ENCODE measurements at regions not wholly inside any gene's neighbourhood (a gene's known extent, or its start where the extent isn't known, plus 50 kb on each side); places are given as distances from the start of the nearest gene placed in this dataset.

- no peak for TF ChIP-seq ZSCAN30 (tag by site-specific recombination; IDR thresholded peaks at IDR 0.05)
- no peak for TF ChIP-seq GLIS1 (tag by site-specific recombination; IDR thresholded peaks at IDR 0.05)
- no peak for TF ChIP-seq ZNF202 (tag by site-specific recombination; IDR thresholded peaks at IDR 0.05; ENCODE audit: borderline replicate concordance)
- TF ChIP-seq ZNF10 (tag by site-specific recombination; IDR thresholded peaks at IDR 0.05): no peak
- no peak for TF ChIP-seq ZNF223 (tag by site-specific recombination; IDR thresholded peaks at IDR 0.05)
- TF ChIP-seq ZNF175 (tag by site-specific recombination; IDR thresholded peaks at IDR 0.05): no peak
- no peak for TF ChIP-seq ZSCAN16 (tag by site-specific recombination; IDR thresholded peaks at IDR 0.05)
- no peak for TF ChIP-seq ZNF133 (tag by site-specific recombination; IDR thresholded peaks at IDR 0.05)
- no peak for TF ChIP-seq ZNF629 (tag by site-specific recombination; IDR thresholded peaks at IDR 0.05)
- no peak for TF ChIP-seq ZNF473 (tag by site-specific recombination; IDR thresholded peaks at IDR 0.05)
- no peak for TF ChIP-seq YY2 (tag by site-specific recombination; IDR thresholded peaks at IDR 0.05)
- no peak; the same call in 1 of the 2 replicates for TF ChIP-seq GFI1B (tag by site-specific recombination; IDR thresholded peaks at IDR 0.05)
- TF ChIP-seq PRDM2 (tag by site-specific recombination; IDR thresholded peaks at IDR 0.05; ENCODE audit: borderline replicate concordance): no peak
- TF ChIP-seq SP3 (tag by site-specific recombination; IDR thresholded peaks at IDR 0.05): no peak
- TF ChIP-seq ZBTB49 (tag by site-specific recombination; IDR thresholded peaks at IDR 0.05; ENCODE audit: low read depth): no peak
- TF ChIP-seq SALL2 (tag by site-specific recombination; IDR thresholded peaks at IDR 0.05; ENCODE audit: borderline replicate concordance): no peak
- TF ChIP-seq ZNF112 (tag by site-specific recombination; IDR thresholded peaks at IDR 0.05): no peak
- peak; percentile 76 for TF ChIP-seq KLF1 (tag by site-specific recombination; IDR thresholded peaks at IDR 0.05)
- TF ChIP-seq ZNF404 (tag by site-specific recombination; IDR thresholded peaks at IDR 0.05): no peak
- TF ChIP-seq ZXDB (tag by site-specific recombination; IDR thresholded peaks at IDR 0.05): peak; percentile 82
- no peak for TF ChIP-seq ZNF560 (tag by site-specific recombination; IDR thresholded peaks at IDR 0.05; ENCODE audit: borderline replicate concordance)
- no peak for TF ChIP-seq ZNF37A (tag by site-specific recombination; IDR thresholded peaks at IDR 0.05)
- no peak for TF ChIP-seq ZNF837 (tag by site-specific recombination; IDR thresholded peaks at IDR 0.05)
- TF ChIP-seq TCF7L2 (IDR thresholded peaks at IDR 0.05; ENCODE audit: borderline replicate concordance, low read depth, low read length): no peak
- no peak for TF ChIP-seq ZNF660 (tag by site-specific recombination; IDR thresholded peaks at IDR 0.05)
- no peak for TF ChIP-seq ZNF138 (tag by site-specific recombination; IDR thresholded peaks at IDR 0.05; ENCODE audit: borderline replicate concordance)
- no peak for TF ChIP-seq ZBTB44 (tag by site-specific recombination; IDR thresholded peaks at IDR 0.05)
- TF ChIP-seq IKZF3 (tag by site-specific recombination; IDR thresholded peaks at IDR 0.05): no peak
- TF ChIP-seq EGR2 (tag by site-specific recombination; IDR thresholded peaks at IDR 0.05; ENCODE audit: low read depth): no peak
- TF ChIP-seq ZNF624 (tag by site-specific recombination; IDR thresholded peaks at IDR 0.05): no peak
- TF ChIP-seq ZNF274 (IDR thresholded peaks at IDR 0.05; ENCODE audit: low read length): no peak
- TF ChIP-seq ZNF274 (tag by site-specific recombination; IDR thresholded peaks at IDR 0.05; ENCODE audit: borderline replicate concordance): no peak
- peak; percentile 82 for TF ChIP-seq ZNF843 (tag by site-specific recombination; IDR thresholded peaks at IDR 0.05)
- peak; percentile 67; the same call in 1 of the 2 replicates for TF ChIP-seq MZF1 (tag by site-specific recombination; IDR thresholded peaks at IDR 0.05; ENCODE audit: borderline replicate concordance)
- TF ChIP-seq GLI2 (tag by site-specific recombination; IDR thresholded peaks at IDR 0.05; ENCODE audit: borderline replicate concordance, low read depth): no peak
Observed at GRCh38 chr6:14292119-14292518, 174.5 kb downstream of the CD83 start (continued).
